Keratinocyte (primary cell): ENCODE measurements at regions not wholly inside any gene's neighbourhood (a gene's known extent, or its start where the extent isn't known, plus 50 kb on each side); places are given as distances from the start of the nearest gene placed in this dataset.

ENCODE experiments used
- EZH2 ChIP-seq: IDR thresholded peaks from one replicate; pipeline ENCODE4 v1.6.1; 2012; ENCODE audit warnings: inconsistent platforms, mild to moderate bottlenecking, low read length, moderate library complexity
- TF ChIP-seq, protein P1 (sequence below), 3 experiments: IDR thresholded peaks in 1 of 3; conservative IDR thresholded peaks in 1 of 3; optimal IDR thresholded peaks in 1 of 3; 2 replicates in 2 of 3; 3 replicates in 1 of 3; pipeline versions ENCODE3 to v1.5.1; 2011; ENCODE audit warnings: low read length in 3 of 3, mild to moderate bottlenecking in 3 of 3, moderate library complexity in 2 of 3, control low read depth in 1 of 3, inconsistent platforms in 1 of 3; ENCODE audit not compliant: insufficient read depth in 2 of 3; ENCODE audit errors: extremely low read depth in 1 of 3

DNA sequence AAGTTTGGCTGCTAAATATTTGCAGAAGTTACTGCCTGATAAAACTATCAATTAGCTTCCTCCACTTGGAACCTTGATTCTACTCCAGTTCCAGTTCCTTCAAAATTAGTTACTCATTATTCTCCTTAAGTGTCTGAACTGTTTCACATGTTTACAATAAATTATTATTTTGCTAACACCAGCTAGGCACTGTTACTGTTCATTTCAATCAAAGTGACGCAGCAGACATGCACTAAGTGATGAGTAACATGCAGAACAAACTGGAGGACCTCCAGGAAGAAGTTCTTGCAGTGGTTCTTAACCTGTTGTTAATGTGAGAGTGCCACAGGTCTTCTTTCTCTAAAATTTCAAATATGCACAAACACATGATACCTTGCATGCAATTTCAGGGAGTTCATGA, 491.8 kb upstream of the SEMA3A start:
- TF ChIP-seq, protein P1, sequence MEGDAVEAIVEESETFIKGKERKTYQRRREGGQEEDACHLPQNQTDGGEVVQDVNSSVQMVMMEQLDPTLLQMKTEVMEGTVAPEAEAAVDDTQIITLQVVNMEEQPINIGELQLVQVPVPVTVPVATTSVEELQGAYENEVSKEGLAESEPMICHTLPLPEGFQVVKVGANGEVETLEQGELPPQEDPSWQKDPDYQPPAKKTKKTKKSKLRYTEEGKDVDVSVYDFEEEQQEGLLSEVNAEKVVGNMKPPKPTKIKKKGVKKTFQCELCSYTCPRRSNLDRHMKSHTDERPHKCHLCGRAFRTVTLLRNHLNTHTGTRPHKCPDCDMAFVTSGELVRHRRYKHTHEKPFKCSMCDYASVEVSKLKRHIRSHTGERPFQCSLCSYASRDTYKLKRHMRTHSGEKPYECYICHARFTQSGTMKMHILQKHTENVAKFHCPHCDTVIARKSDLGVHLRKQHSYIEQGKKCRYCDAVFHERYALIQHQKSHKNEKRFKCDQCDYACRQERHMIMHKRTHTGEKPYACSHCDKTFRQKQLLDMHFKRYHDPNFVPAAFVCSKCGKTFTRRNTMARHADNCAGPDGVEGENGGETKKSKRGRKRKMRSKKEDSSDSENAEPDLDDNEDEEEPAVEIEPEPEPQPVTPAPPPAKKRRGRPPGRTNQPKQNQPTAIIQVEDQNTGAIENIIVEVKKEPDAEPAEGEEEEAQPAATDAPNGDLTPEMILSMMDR (optimal IDR thresholded peaks at IDR 0.05 in 1 of 3, IDR thresholded peaks at IDR 0.05 in 1 of 3, conservative IDR thresholded peaks at IDR 0.05 in 1 of 3; ENCODE audit: extremely low read depth in 1 of 3, insufficient read depth in 2 of 3, low read length in 3 of 3): no peak
- TF ChIP-seq EZH2: no peak
